ENCODE measurements at regions not wholly inside any gene's neighbourhood (a gene's known extent, or its start where the extent isn't known, plus 50 kb on each side); places are given as distances from the start of the nearest gene placed in this dataset.

- H3K4me3 ChIP-seq: no peak overlapping the region
- ChIA-PET CTCF (no interaction called here), POLR2A (ENCODE audit: unreplicated experiment) (no interaction called here)
- H2AFZ ChIP-seq: no peak overlapping the region
- no peaks in the 10 kb centered on the region for H3K9me2 ChIP-seq (ENCODE audit: insufficient read depth)
- no peak overlapping the region for H3K27ac ChIP-seq
- peaks cover 50% of the 10 kb centered on the region for H3F3A ChIP-seq (ENCODE audit: insufficient read depth, low read depth)
- intact Hi-C loops (cut with micrococcal nuclease; ENCODE audit: unreplicated experiment): loop anchor here (2.0 kb wide), 1 partner anchor 51 kb away; no protein-coding TSS in a partner anchor
- peaks cover 33% of the 10 kb centered on the region for H3K4me1 ChIP-seq (replicated peaks; ENCODE audit: insufficient read depth)
- H3K36me3 ChIP-seq (ENCODE audit: low read depth): peaks cover 10% of the 10 kb centered on the region
- H4K20me1 ChIP-seq (ENCODE audit: insufficient read depth): peaks cover 4% of the 10 kb centered on the region; the same call in 1 of the 2 replicates
- TF ChIP-seq EZH2 (IDR thresholded peaks at IDR 0.05; ENCODE audit: low read depth): no peak
- no peak for TF ChIP-seq CTCF (conservative IDR thresholded peaks at IDR 0.05)
- BruUV-seq (replicated peaks): no TSS peak
- no peak overlapping the region for H3K4me2 ChIP-seq
- peaks cover 4% of the 10 kb centered on the region; the same call in 1 of the 2 replicates for H3K9me3 ChIP-seq (ENCODE audit: insufficient read depth, low read depth)
- H3K27me3 ChIP-seq (ENCODE audit: insufficient read depth, low read depth): no peaks in the 10 kb centered on the region
- H3K79me2 ChIP-seq (ENCODE audit: low read depth): peaks cover 81% of the 10 kb centered on the region
- DNase-seq: no peak
Measured at GRCh38 chr14:71373773-71374172, 466.5 kb downstream of the PCNX1 start.

- intact Hi-C loops (cut with micrococcal nuclease; ENCODE audit: unreplicated experiment): no loop called here
- DNase-seq: no peak
- peaks cover 50% of the 10 kb centered on the region for H3F3A ChIP-seq (ENCODE audit: insufficient read depth, low read depth)
- peaks cover 93% of the 10 kb centered on the region for H3K79me2 ChIP-seq (ENCODE audit: low read depth)
- H3K4me1 ChIP-seq (replicated peaks; ENCODE audit: insufficient read depth): peaks cover 33% of the 10 kb centered on the region
- CTCF ChIA-PET: no interaction called here
- H3K4me2 ChIP-seq: no peak overlapping the region
- peaks cover 13% of the 10 kb centered on the region for H3K36me3 ChIP-seq (ENCODE audit: low read depth)
- H3K9me3 ChIP-seq (ENCODE audit: insufficient read depth, low read depth): peaks cover 4% of the 10 kb centered on the region; the same call in 1 of the 2 replicates
- BruUV-seq (replicated peaks): no TSS peak
- H3K9me2 ChIP-seq (ENCODE audit: insufficient read depth): no peaks in the 10 kb centered on the region
- H3K4me3 ChIP-seq: no peak overlapping the region
- no peak overlapping the region for H3K27ac ChIP-seq
- no peaks in the 10 kb centered on the region for H3K27me3 ChIP-seq (ENCODE audit: insufficient read depth, low read depth)
- TF ChIP-seq CTCF (conservative IDR thresholded peaks at IDR 0.05) (no peak), EZH2 (IDR thresholded peaks at IDR 0.05; ENCODE audit: low read depth) (no peak)
- H2AFZ ChIP-seq: no peak overlapping the region
- H4K20me1 ChIP-seq (ENCODE audit: insufficient read depth): peaks cover 6% of the 10 kb centered on the region; the same call in 1 of the 2 replicates
- POLR2A ChIA-PET (ENCODE audit: unreplicated experiment): no interaction called here
Measured at GRCh38 chr14:71374989-71375388, 467.7 kb downstream of the PCNX1 start.

- H3K4me2 ChIP-seq: no peak overlapping the region
- H2AFZ ChIP-seq: no peak overlapping the region
- H3K36me3 ChIP-seq (ENCODE audit: low read depth): peaks cover 13% of the 10 kb centered on the region
- no peaks in the 10 kb centered on the region for H3K9me2 ChIP-seq (ENCODE audit: insufficient read depth)
- no peak for DNase-seq
- ChIA-PET POLR2A (ENCODE audit: unreplicated experiment) (no interaction called here), CTCF (no interaction called here)
- no peaks in the 10 kb centered on the region for H3K27me3 ChIP-seq (ENCODE audit: insufficient read depth, low read depth)
- peaks cover 4% of the 10 kb centered on the region; the same call in 1 of the 2 replicates for H3K9me3 ChIP-seq (ENCODE audit: insufficient read depth, low read depth)
- peaks cover 20% of the 10 kb centered on the region for H3K4me1 ChIP-seq (replicated peaks; ENCODE audit: insufficient read depth)
- TF ChIP-seq CTCF (conservative IDR thresholded peaks at IDR 0.05): no peak
- TF ChIP-seq EZH2 (IDR thresholded peaks at IDR 0.05; ENCODE audit: low read depth): no peak
- peaks cover 3% of the 10 kb centered on the region; the same call in 1 of the 2 replicates for H4K20me1 ChIP-seq (ENCODE audit: insufficient read depth)
- no peak overlapping the region for H3K27ac ChIP-seq
- no TSS peak for BruUV-seq (replicated peaks)
- H3F3A ChIP-seq (ENCODE audit: insufficient read depth, low read depth): peaks cover 42% of the 10 kb centered on the region
- intact Hi-C loops (cut with micrococcal nuclease; ENCODE audit: unreplicated experiment): no loop called here
- H3K4me3 ChIP-seq: no peak overlapping the region
- peaks cover 96% of the 10 kb centered on the region for H3K79me2 ChIP-seq (ENCODE audit: low read depth)
Measured at GRCh38 chr14:71377099-71377498, 469.8 kb downstream of the PCNX1 start.

Measured in PC-9 (cell line).